NCI-H526 (cell line): ENCODE measurements at regions not wholly inside any gene's neighbourhood (a gene's known extent, or its start where the extent isn't known, plus 50 kb on each side); places are given as distances from the start of the nearest gene placed in this dataset.

Source experiments
- DNase-seq, 2 experiments: peaks; one replicate each; lab custom pipeline; 2025; lab: John Stamatoyannopoulos, UW

DNA sequence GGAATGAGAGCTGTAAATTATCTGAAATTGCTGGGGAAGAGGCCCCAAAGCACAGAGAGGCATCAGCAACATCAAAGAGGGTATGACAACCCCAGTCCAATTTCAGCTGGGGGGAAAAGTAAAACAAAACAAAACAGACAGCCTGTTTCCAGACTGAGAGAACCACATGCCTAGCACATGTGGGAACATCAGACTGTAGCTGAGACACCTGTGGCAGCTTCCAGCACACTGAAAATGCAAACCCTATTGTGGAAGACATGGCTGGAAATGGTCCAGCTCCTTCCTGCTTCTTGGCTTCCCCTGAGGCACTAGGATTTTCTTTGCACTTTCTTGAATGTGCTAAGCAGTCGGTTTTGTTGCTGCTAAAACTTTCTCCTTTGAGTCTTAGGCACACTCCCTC is 240.9 kb upstream of the STS start:
- DNase-seq: no peak

DNA sequence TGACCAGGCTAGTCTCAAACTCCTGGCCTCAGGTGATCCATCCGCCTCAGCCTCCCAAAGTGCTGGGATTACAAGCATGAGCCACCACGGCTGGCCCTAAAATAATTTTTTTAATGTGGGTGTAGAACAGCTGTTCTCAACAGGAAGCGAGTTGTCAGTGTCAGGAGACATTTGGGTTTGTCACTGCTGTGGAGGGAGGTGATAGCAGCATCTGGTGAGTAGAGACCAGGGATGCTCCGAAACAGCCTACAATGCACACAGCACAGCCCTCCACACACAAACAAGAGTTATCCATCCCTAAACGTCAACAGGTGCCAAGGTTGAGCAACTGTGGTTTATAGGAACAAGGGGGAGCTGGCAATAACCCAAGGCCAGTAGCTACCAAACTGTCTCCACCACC is 243.4 kb upstream of the STS start:
- no peak for DNase-seq

DNA sequence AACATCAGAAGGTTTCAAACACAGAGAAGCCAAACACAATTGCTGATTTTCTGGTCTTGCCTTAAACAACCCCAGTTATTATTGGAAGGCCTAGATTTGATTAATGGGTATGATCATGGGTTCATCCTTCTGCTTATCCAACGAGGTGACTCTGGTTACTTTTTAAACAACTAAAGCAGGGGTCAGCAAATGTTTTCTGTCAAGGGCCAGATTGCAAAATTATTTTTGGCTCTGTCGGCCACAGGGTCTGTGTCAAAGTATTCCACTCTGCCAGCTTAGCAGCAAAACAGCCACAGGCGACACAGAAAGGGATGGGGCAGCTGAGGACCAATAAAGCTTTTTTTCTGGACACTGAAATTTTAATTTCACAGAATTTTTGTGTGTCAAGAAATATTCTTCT is 249.1 kb upstream of the STS start:
- DNase-seq: no peak

DNA sequence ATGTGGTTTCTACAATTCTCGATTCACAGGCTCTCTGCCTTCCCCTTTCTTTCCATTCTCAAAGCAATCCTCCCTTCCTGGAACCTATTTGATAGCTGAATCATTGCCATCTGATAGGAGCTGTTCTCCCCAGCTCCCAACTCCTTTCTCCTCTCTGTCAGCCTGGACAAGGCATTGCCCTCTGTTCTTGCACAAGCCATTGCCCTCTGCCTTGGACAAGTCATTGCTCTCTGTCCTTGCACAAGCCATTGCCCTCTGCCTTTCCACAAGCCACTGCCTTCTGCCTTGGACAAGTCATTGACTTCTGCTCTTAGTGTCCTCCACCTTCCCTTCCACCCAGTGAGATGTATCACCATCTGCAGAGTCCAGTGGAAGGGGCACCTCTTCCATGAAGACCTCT is 256.1 kb upstream of the STS start:
- no peak for DNase-seq

DNA sequence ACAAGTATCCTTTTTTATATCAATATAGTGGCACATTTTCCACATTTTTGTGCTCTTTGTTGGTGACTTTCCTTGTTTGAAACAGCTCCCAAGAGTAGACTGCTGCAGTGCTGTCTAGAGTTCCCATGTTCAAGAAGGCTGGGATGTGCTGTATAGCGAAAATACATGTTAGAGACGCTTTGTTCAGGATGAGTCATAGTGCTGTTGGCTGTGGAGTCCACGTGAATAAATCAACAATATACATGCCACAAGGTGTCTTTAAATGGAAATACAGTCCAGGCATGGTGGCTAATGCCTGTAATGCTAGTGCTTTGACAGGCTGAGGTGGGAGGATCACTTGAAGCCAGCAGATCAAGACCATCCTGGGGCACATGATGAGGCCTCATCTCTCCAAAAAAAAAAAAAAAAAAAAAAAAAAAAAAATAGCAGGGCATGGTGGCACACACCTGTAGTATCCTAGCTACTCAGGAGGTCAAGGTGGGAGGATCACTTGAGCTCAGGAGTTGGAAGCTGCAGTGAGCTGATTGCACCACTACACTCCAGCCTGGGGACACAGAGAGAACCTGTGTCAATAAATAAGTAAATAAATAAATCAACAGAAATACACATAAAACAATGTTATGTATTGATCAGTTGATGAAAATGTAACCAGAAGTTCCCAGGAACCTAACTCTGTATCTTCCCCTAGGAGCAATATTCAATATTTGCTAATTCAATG is 256.8 kb upstream of the STS start:
- DNase-seq: no peak

DNA sequence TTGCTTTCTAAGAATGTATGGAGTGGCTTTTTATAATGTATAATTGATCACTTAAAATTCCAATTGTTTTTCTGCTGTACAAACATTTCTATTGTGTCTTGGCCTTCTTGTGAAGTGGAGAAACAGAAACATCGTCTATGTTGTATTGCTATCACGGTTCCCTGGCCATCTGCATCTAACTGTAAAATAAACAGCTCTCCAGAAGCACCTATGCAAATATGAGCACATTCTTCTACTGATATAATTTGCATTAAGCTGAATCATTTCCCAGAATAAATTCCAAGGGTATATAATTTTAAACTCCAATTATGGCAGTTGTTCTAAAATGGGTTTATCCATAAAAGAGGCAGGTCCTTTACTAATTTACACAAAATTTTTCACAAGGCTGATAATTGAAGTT is 261.6 kb upstream of the STS start:
- DNase-seq: peak; percentile 69 to 73

DNA sequence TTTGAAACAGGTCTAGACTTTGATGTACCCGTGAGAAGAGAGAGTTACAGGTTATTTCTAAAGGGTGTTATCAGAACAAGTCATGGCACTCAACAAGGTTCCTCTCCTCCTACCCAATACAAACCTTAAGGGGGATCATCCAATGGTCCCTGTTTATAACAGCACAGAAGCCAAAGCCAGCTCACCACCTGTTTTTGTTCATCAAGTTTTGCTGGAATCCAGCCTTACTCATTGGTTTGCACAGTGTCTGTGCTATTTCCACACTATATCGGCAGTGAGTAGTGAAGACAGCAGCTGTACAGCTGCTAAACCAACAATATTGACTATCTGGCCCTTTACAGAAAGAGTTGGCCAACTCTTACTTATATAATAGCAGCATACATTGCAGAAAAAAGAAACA is 262.1 kb upstream of the STS start:
- peak in 1 of 2 experiments; percentile 27 for DNase-seq

DNA sequence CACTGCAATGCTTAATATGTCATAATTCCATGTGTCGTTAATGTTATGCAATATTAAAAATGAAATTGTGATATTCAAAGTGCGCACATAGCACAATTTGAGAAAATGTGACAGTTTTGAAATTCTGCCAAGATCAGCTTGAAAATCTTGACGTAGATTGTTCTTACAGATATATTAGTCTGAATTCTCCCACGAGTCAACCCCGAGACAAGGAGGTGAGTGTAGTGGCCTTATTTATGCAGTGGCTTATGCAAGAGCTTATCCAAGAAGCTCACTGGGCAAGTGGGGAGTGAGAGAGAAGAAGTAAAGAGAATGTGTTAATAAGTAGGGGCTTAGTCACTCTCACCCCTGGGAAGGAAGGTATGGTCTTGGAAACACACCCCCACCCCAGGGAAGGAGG is 286.1 kb upstream of the STS start:
- no peak for DNase-seq

DNA sequence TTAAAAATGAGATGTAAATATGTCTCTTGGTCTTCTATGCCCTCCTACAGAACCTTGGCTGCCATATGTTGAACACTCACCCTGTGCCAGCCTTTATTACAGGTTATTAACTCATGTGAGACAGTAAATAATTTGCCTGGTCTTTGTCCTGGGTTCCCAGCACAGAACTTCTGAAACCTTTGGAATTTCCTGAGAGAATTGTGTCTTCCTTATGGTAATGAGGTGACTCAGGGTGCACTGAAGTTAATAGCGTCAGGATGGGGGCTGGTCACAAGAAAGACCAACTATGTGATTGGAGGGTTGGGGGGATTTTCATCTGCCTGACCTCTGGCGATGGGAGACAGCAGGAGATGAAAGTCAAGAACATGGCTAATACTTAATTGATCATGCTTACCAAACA is 289.8 kb upstream of the STS start:
- DNase-seq: no peak

DNA sequence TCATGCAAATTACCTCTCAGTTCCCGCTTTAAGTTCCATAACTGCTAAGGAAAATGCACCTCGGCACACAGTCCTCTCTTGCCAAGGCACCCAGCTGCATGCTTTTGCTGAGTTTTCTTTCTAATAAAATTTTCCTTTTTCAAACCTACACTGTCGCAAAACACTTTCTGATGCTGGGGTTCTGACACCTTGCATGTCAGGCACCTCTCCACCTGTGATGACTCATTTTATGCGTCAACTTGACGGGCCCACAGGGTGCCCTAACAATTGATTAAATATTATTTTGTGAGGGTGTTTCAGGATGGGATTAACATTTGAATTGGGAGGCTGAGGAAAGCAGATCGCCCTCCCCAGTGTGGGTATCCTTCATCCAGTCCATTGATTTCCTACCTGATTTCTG is 291.0 kb upstream of the STS start:
- DNase-seq: no peak

DNA sequence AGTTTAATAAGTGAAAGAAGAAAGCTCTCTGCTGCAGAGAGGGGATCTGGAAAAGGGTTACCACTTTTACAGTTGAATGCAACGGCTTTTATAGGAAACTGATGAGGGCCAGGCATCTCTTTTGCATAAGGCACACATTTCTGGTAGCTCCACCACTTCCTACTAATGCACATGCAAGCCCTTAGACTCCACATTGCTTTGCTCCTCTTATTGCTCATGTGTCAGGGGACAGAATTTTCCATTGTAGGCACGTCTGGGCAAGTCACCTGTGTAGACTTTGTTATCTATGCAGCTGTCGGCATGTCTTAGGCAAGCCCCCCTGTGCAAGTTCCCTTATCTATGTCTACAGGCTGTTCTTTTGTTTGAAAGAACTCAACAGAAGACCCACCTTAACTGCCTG is 294.6 kb upstream of the STS start:
- DNase-seq: peak; percentile 12 to 32

DNA sequence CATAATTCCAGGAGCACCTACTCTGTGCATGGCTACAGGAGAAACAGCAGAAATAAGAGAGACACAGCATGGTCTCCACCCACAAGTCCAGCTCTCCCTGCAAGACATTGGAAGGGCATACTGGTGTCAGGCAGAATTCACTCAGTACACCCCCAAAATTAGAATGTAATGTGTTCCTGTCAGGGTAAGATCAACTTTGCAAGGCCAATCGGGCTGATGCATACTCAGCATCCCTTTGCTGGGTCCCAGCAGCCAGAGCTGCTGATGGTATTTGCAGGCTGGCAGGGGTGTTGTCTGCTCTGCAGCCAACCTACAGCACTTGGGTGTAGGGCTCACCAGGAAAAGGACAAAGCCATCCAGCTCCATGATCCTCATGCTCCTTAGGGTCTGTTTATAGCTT is 295.4 kb upstream of the STS start:
- no peak for DNase-seq

DNA sequence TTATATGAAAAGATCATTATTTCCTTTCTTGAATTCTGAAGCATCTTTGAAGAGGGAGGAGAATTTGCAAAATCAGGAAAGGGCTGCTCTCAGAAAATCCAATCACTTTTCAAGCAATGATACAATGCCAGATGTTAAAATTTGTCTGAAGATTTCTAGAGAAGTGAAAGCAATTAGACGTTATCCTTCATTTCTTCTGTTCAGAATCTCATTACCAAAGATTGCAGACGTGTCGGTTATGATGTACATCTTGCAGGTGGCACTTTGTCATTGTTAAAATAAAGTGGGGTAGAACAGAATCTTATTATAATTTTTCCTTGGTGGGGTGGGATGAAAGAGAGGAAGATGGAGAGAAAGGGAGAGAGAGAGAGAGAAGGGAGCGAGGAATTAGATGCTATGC is 296.4 kb upstream of the STS start:
- no peak for DNase-seq

DNA sequence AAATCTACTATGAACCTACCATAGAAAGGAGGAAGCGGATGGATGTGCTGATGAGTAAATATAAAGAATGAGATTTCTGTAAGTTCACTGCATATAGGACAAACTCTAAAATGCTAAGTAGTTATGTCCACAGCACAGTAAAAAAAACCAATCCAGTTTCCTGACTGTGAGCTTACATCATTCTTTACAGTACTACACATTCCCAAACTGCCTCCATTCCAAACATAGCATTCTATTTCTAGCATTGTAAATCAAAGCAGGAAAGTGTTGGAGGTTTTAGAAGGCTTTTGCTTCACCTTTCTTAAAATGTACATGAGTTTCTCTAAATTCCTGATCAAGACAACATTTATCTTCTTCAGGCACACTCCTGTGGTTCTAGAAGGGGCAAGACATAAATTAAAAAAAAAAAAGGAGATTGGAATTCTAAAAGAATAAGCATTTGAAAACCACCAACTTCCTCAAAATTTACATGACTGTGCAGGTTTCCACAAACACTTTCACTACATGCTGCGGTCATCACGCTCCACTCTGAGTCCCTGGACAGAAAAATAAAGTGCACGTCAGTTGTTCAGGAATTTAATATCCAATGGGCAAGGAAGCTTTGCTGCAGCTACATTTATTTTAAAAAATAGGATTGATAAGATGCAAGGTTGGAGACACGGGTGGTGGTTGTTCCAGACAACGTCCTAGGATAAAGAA is 297.6 kb upstream of the STS start:
- no peak for DNase-seq

DNA sequence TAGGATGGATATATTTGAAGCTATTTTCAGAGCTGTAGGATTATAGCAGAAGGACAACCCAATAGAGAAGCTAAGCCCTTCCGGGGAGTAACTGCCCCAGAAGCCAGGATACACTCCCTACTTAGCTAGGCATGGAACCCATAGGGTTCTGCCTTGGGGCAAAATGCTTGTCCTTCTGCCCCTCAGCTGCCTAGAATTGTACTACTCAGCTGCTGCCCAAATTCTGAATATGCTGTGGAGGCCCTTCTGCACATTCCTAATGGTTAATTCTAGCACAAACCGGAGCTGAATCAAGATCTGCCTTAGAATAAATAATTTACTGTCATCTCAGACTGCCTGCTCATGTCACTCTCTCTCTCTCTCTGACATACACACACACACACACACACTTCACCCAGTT is 297.7 kb upstream of the VCX3A start:
- DNase-seq: no peak

DNA sequence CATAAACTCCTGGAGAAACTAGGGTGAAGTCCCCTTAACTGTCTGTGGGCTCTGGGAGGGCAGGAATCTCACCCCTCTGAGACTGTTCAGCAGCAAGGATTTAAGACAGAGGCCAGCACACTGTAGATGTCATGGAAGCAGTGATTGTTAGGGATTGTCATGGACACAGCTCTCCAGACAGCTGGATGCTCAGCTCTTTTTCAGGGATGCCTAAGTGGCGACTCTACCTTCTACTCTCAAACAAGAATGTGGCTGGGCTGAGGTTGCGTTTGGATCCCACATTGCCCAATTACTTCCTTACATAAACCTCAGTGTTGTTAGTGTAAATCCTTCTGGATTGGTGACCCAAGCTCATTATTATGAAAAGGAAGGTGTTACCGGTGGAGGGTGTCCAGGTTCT is 291.9 kb upstream of the VCX3A start:
- no peak for DNase-seq

DNA sequence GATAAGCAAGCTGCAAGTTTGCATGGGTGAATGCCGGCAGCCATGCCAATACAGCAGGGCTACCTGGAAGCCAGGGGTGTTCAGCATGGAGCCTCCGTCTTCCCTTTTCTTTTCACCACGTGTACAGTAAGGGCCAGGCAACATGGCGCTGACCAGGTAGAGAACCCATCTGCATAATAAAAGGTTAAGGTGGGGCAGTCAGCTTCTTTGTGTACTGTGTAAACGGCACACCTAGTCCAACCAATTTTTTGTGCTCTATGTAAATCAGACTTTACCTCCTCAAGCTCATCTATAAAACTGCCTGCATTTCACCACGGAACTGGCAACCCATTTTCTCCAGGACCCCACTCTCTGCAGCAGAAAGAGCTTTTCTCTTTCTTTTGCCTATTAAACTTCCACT is 286.8 kb upstream of the VCX3A start:
- peak in 1 of 2 experiments; percentile 10 for DNase-seq

DNA sequence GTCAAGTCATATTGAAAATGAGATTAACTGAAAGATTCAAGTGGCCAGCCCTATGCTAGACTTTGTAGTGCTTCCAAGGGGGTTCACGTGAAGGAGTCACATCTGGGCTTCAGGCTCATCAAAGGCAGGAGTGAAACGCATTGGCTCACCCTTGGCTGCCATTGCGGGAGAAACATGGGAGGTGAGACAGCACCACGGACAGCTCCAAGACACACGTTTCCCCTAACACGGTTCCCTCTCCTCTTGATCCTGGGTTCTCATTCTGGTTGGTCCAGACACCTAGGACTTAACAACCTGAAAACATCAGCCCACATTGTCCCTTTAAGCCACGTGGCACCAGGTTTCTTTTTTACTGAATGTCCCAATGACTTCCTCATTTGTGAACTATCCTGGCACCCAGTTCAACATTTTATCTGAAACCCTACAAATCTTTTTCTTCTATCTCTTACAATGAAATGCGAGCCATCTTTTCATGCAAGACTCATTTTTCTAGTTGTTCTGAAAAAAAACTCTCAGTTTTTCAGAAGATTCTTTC is 279.0 kb upstream of the VCX3A start:
- no peak for DNase-seq

DNA sequence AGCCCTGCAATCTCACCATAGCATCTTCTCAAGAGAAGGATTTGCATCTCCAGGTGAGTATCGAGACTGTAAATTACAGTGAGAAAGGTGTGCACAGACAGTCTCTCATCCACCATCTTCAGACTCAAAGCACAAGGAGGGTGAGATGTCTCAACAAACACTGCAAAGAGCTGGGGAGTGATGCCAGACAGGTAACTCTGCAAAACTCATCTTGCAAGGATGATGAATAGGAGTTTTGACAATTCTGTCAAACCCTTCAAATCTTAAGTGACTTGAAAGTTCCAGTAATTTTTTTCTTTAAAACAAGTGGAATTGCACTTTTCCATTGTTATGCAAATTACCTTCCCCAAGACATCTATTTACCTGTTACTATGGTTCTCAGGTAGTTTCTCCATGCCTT is 277.2 kb upstream of the VCX3A start:
- DNase-seq: no peak

DNA sequence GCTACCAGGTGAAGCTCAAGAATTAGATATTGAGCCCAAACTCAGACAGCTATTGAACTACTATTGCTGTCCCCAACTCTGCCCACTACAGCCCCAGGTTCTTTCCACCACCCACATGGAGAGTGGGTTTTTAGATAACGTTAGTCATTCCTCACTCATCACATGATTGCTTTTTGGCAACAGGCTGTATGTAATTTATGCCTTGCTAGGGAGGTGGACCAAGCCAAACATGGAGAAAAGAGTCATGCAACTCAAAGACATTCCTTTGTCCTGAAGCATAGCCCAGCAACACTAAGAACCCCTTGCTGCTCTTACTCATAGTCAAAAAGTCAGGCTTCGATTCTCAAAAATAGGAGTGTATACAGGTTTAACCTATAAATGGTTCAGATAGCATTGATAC is 275.9 kb upstream of the VCX3A start:
- no peak for DNase-seq

DNA sequence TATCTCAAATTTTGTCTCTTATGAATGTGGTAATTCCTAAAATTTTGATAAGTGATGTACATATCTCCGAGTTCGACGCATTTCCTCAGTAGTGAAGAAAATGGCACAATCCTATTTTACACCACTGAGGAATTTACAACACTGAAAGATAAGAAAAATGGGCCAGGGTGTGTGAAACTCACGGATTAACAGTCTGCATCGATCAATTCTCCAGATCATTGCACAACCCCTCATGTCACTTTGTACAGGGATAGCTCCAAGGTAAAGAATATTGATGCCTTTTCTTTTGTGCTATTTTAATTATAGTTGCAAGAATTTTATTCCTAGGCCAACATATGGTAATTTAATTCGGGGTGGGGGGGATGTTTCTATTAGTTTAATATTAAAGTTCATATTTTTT is 268.7 kb upstream of the VCX3A start:
- no peak for DNase-seq

DNA sequence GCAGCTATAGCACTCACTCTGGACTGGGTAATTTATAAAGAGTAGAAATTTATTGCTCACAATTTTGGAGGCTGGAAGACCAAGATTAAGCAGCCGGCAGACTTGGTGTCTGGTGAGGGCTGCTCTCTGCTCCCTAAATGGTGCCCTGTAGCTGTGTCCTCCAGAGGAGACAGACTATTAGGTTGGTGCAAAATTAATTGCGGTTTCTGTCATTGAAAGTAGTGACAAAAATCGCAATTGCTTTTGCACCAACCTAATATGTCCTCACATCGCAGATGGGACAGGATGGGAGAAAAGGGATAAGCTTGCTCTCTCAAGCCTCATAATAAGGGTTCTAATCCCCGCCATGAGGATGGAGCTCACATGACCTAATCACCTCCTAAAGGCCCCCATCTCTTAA is 258.1 kb upstream of the VCX3A start:
- no peak for DNase-seq

DNA sequence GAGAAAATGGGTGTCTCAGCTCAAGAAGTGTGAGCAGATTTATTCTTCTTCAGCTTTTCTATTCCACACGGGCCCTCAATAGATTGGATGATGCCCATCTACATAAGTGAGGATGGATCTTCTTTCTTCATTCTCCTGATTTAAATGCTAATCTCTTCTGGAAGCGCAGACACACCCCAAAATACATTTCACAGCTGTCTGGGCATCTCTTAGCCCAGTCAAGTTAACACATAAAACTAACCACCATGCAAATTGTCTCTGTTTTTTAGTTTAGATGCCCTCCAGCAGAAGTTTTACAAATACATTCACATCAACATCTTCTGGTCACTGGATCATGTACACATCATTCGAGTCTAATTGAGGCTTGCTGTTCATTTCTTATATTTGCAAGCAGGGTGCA is 249.0 kb upstream of the VCX3A start:
- DNase-seq: no peak

DNA sequence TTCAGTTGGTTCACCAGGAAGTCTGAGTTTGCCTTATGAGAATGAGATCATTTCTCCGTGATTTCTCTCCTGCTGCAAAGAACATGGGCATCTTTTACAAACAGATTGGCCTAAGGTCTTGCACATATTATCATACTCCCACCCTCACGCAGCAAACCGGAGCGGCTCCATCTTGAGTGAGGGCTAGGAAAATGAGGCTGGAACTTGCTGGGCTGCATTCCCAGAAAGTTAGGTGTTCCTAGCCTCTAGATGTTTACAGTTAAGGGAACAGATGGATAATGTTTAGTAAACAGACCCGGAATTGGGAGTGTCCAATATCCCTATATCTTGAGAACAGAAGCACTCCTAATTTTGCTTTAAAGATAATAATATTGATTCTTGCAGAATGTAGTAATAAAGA is 247.9 kb upstream of the VCX3A start:
- no peak for DNase-seq
